Gastrocnemius medialis (tissue), 4 donors: ENCODE measurements at regions not wholly inside any gene's neighbourhood (a gene's known extent, or its start where the extent isn't known, plus 50 kb on each side); places are given as distances from the start of the nearest gene placed in this dataset.

Experiments used
- ATAC-seq, 2 donors: fragments of 150-250 bp; one replicate each; pipeline ENCODE4 v1.9.1; 2016
- DNase-seq, 2 donors: peaks; one replicate each; pipeline ENCODE4 v3.0.0-alpha.2; 2019
- H3K27ac ChIP-seq, 4 donors: fragments of 200-600 bp; sonication (generic); 1 replicate in 1 of 4; 2 replicates in 3 of 4; pipeline ENCODE4 v1.5.1; 2016 to 2018; ENCODE audit warnings: mild to moderate bottlenecking in 2 of 4, moderate library complexity in 1 of 4
- H3K27me3 ChIP-seq, 3 donors: fragments of 200-600 bp; sonication (generic) in 2 of 3; 1 replicate in 1 of 3; 2 replicates in 2 of 3; pipeline versions ENCODE4 v1.5.1 to v1.6.0; 2016 to 2019; ENCODE audit warnings: mild to moderate bottlenecking in 1 of 3, moderate library complexity in 1 of 3
- H3K36me3 ChIP-seq, 2 donors: fragments of 200-600 bp; sonication (generic) in 1 of 2; one replicate each; pipeline ENCODE4 v1.5.1; 2017 to 2018
- H3K4me1 ChIP-seq, 2 donors: fragments of 200-600 bp; sonication (generic) in 1 of 2; one replicate each; pipeline ENCODE4 v1.5.1; 2016 to 2017; ENCODE audit warnings: mild to moderate bottlenecking in 2 of 2
- H3K4me3 ChIP-seq, 4 donors: fragments of 200-600 bp; sonication (generic) in 3 of 4; 1 replicate in 1 of 4; 2 replicates in 3 of 4; pipeline ENCODE4 v1.5.1; 2016 to 2019; ENCODE audit warnings: mild to moderate bottlenecking in 2 of 4
- H3K9me3 ChIP-seq, 3 donors: fragments of 200-600 bp; sonication (generic) in 2 of 3; 1 replicate in 1 of 3; 2 replicates in 2 of 3; pipeline ENCODE4 v1.5.1; 2016 to 2019
- POLR2A ChIP-seq, 2 donors: fragments of 450-650 bp; IDR thresholded peaks; one replicate each; pipeline ENCODE4 v1.6.1; 2017; ENCODE audit warnings: antibody characterized with exemption in 2 of 2, mild to moderate bottlenecking in 2 of 2, moderate library complexity in 2 of 2
- in situ Hi-C, 4 donors: fragments of 200-750 bp; cut with MboI; loops; one replicate each; pipeline versions ENCODE4 v1.15.0 to v1.8.0; 2017; ENCODE audit warnings: low sequenced_read_pairs in 4 of 4
- intact Hi-C: fragments of 100-400 bp; cut with DNase I; formaldehyde crosslinking; loops from one replicate; pipeline ENCODE4 v1.15.1; 2023; ENCODE audit warnings: low total_unique reads
- TF ChIP-seq, protein P1 (sequence below), 5 experiments: fragments of 450-650 bp in 3 of 5; fragments of 200-600 bp in 2 of 5; sonication (generic) in 2 of 5; IDR thresholded peaks in 4 of 5; conservative IDR thresholded peaks in 1 of 5; 1 replicate in 4 of 5; 2 replicates in 1 of 5; pipeline ENCODE4 v1.5.1; 2016 to 2019; ENCODE audit warnings: antibody characterized with exemption in 5 of 5, mild to moderate bottlenecking in 3 of 5, moderate library complexity in 3 of 5

DNA sequence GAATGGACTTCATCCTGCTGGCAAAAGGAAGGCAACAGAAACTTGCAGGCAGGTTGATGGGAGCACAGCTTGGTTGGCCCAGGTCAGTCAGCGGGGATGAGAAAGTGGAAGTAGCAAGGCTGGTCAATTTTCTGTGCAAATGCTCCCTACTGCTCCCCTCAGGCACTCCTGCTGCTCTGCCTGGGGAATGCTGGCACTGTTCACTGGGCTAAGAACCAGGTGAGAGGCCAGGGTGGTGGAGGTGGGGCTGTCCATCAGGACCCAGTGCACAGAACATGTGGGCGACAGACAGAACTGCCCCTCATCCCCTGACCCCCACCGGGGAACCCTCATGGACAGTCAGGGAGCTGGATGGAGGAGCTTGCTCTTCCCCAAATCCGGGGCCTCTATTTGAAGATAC is 593.1 kb downstream of the IRX1 start:
- no peak for ATAC-seq
- H3K36me3 ChIP-seq: no peaks in the 10 kb centered on the region
- no peaks in the 10 kb centered on the region for H3K4me1 ChIP-seq
- no peaks in the 10 kb centered on the region for H3K9me3 ChIP-seq
- no peak for TF ChIP-seq POLR2A (IDR thresholded peaks at IDR 0.05)
- TF ChIP-seq, protein P1, sequence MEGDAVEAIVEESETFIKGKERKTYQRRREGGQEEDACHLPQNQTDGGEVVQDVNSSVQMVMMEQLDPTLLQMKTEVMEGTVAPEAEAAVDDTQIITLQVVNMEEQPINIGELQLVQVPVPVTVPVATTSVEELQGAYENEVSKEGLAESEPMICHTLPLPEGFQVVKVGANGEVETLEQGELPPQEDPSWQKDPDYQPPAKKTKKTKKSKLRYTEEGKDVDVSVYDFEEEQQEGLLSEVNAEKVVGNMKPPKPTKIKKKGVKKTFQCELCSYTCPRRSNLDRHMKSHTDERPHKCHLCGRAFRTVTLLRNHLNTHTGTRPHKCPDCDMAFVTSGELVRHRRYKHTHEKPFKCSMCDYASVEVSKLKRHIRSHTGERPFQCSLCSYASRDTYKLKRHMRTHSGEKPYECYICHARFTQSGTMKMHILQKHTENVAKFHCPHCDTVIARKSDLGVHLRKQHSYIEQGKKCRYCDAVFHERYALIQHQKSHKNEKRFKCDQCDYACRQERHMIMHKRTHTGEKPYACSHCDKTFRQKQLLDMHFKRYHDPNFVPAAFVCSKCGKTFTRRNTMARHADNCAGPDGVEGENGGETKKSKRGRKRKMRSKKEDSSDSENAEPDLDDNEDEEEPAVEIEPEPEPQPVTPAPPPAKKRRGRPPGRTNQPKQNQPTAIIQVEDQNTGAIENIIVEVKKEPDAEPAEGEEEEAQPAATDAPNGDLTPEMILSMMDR (IDR thresholded peaks at IDR 0.05 in 4 of 5, conservative IDR thresholded peaks at IDR 0.05 in 1 of 5): no peak
- no peak overlapping the region for H3K4me3 ChIP-seq
- in situ Hi-C loops: no loop called here
- no peaks in the 10 kb centered on the region for H3K27me3 ChIP-seq
- intact Hi-C loops: no loop called here
- no peak for DNase-seq
- H3K27ac ChIP-seq: no peak overlapping the region

DNA sequence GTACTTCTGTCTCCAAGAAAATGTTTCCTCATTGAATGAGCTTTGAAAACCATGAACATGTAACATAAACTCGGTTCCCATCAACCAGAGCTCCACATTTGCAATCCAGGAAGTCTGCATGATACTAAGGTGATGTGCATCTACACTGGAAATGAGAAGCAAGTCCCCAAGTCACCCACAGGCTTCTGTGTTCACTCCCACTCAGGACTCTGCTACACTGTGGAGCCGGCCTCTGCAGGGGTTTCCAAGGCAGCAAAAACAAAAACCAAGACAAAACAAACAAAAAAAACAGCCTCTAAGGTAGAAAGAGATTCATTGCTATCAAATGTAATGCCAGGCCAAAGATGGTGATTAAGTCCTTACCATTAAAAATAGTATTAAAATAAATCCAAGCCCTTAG is 593.7 kb downstream of the IRX1 start:
- no peak for ATAC-seq
- no peaks in the 10 kb centered on the region for H3K4me1 ChIP-seq
- no peak overlapping the region for H3K27ac ChIP-seq
- no peak overlapping the region for H3K4me3 ChIP-seq
- in situ Hi-C loops: no loop called here
- H3K27me3 ChIP-seq: no peaks in the 10 kb centered on the region
- no peaks in the 10 kb centered on the region for H3K36me3 ChIP-seq
- DNase-seq: no peak
- TF ChIP-seq POLR2A (IDR thresholded peaks at IDR 0.05): no peak
- TF ChIP-seq, protein P1 (IDR thresholded peaks at IDR 0.05 in 4 of 5, conservative IDR thresholded peaks at IDR 0.05 in 1 of 5): no peak
- H3K9me3 ChIP-seq: no peaks in the 10 kb centered on the region
- intact Hi-C loops: no loop called here

DNA sequence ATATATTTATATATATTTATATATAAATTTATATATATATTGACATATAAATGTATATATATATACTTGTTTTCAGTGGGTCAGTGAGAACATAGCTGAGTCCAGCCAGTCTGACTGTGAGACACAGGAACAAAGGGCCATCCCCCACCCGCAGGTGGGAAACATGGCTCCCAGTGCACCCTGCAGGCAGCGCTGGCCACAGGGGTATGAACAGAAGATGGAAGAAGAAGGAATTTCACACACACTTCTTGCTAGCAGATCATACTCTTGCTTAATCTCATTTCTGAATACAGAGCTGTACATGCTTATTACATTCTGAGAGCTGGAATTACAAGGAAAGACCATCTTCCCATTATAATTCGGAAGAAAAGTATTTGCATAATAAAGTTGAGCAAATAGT is 595.4 kb downstream of the IRX1 start:
- H3K4me3 ChIP-seq: no peak overlapping the region
- no peaks in the 10 kb centered on the region for H3K4me1 ChIP-seq
- TF ChIP-seq POLR2A (IDR thresholded peaks at IDR 0.05): no peak
- TF ChIP-seq, protein P1 (IDR thresholded peaks at IDR 0.05 in 4 of 5, conservative IDR thresholded peaks at IDR 0.05 in 1 of 5): no peak
- no peak for DNase-seq
- H3K36me3 ChIP-seq: no peaks in the 10 kb centered on the region
- no peak for ATAC-seq
- in situ Hi-C loops: no loop called here
- intact Hi-C loops: no loop called here
- no peaks in the 10 kb centered on the region for H3K9me3 ChIP-seq
- H3K27ac ChIP-seq: no peak overlapping the region
- no peaks in the 10 kb centered on the region for H3K27me3 ChIP-seq

DNA sequence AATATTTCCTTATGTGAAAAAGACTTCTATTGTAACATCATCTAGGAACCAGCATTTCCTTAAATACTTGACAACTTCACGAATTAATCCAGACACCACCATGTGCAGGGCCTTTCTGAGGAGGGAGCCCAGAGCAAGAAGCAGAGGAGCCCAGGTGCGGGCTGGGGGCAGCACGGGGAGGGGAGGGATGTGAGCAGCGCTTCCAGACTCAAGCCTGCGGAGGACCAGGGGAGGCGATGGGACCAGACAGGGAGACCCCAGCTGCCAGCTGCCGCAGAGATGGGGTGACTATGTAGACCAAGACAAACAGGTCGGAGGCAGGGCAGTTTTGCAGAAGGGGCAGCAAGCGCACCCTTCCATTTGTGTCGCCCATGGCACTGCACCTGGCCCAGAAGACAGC is 596.1 kb downstream of the IRX1 start:
- ATAC-seq: no peak
- in situ Hi-C loops (no loop called here), intact Hi-C loops (no loop called here)

DNA sequence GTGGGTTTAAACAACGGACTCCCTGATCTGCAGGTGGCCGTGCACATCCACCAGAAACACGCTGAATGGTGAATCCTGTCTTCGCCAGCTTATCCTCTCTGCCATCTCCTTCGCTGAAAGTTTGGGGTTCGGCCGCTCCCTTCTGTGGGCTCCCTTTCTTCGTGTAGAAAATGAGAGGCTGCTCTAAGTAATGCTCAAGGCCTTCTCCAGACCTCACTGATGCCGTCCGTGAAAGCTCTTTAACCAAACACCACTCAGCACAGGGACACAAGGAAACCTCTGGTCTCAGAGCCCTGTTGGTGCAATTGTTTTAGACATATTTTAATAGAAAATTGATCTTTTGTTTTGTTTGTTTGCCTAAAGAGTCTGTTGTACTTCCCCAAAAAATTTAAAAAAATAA is 596.5 kb downstream of the IRX1 start:
- ATAC-seq (no peak), DNase-seq (no peak)
- Histone ChIP-seq H3K9me3 (no peaks in the 10 kb centered on the region), H3K27ac (no peak overlapping the region), H3K4me3 (no peak overlapping the region), H3K27me3 (no peaks in the 10 kb centered on the region), H3K36me3 (no peaks in the 10 kb centered on the region), H3K4me1 (no peaks in the 10 kb centered on the region)
- in situ Hi-C loops (no loop called here), intact Hi-C loops (no loop called here)
- TF ChIP-seq POLR2A (IDR thresholded peaks at IDR 0.05): no peak
- TF ChIP-seq, protein P1 (IDR thresholded peaks at IDR 0.05 in 4 of 5, conservative IDR thresholded peaks at IDR 0.05 in 1 of 5): no peak

More for the DNA sequence above, 596.1 kb downstream of the IRX1 start:
- no peaks in the 10 kb centered on the region for H3K4me1 ChIP-seq
- DNase-seq: no peak
- H3K36me3 ChIP-seq: no peaks in the 10 kb centered on the region
- no peaks in the 10 kb centered on the region for H3K27me3 ChIP-seq
- H3K9me3 ChIP-seq: no peaks in the 10 kb centered on the region
- no peak for TF ChIP-seq POLR2A (IDR thresholded peaks at IDR 0.05)
- TF ChIP-seq, protein P1 (IDR thresholded peaks at IDR 0.05 in 4 of 5, conservative IDR thresholded peaks at IDR 0.05 in 1 of 5): no peak
- no peak overlapping the region for H3K27ac ChIP-seq
- H3K4me3 ChIP-seq: no peak overlapping the region
